ENCODE measurements at regions not wholly inside any gene's neighbourhood (a gene's known extent, or its start where the extent isn't known, plus 50 kb on each side); places are given as distances from the start of the nearest gene placed in this dataset.

DNA sequence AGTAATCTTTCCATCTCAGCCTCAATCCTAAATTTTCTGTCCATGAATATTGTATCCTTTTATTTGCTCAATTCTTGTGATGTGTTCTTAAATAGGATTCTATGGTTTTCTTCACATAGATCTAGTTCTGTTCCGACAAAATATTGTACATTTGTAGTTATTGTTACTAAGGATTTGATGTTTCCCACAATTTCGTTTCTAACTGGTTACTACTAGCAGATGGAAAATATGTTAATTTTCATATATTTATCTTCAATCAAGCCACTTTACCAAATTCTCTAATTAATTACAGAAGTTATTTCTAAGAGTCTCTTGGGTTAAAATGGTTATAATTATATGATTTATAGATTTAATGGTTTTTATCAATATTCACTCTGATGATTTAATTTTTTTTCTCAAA is 60.3 kb downstream of the SEC61B start:
- DNase-seq (ENCODE audit: low read depth): no peak

DNA sequence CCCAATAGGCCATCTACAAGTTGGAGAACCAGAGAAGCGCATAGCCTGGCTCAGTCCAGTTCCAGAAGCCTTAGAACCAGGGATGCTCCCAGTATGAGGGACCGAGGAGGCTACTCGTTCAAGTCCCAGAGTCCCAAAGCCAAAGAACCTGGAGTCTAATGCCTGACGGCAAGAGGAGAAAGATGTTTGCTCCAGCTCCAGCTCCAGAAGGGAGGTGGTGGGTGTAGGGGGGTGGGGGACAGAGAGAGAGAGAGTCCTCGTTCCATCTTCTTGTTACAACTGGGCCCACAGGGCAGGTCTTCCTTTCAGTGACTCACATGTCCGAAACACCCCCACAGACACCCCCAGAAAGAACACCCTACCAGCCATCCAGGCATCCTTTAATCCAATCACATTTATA is 63.9 kb downstream of the SEC61B start:
- DNase-seq (ENCODE audit: low read depth): no peak

DNA sequence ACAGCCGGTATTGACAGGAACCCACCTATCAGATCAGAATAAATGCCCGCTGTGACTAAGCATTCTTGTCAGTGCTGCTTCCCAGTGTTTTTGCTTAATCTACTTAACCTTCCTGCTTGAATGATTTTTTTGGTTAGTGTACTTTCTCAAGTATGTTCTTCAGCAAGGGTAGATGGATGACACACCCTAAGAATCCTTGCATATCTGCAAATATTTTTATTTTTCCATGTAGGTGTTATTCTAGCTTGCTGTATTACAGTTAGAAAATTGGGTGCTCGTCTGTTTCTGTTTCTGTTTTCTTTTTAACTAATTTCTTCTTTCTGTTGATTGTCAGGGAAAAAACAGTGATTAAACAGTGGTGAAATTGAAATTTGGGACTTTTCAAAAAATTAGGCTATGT is 64.5 kb downstream of the SEC61B start:
- DNase-seq (ENCODE audit: low read depth): no peak

DNA sequence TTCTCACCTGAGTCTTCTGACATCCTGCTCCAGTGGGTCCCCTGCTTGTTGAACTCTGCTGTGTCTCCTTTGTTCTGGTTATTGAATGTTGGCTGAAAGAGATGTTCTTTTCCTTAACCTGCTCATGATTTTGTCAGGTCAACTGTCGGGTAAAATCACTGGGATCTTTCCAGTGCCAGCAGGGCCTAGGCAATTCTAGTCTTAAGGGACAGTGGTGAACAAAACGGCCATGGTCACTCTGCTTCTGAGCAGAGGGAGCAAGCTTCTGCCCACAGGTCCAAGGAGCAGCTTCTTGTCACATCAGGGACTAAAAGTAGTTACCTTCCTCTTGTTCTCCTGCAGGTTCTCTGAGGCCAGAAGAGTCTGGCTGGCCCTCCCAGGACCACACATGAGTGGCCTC is 65.6 kb downstream of the SEC61B start:
- no peak for DNase-seq (ENCODE audit: low read depth)

DNA sequence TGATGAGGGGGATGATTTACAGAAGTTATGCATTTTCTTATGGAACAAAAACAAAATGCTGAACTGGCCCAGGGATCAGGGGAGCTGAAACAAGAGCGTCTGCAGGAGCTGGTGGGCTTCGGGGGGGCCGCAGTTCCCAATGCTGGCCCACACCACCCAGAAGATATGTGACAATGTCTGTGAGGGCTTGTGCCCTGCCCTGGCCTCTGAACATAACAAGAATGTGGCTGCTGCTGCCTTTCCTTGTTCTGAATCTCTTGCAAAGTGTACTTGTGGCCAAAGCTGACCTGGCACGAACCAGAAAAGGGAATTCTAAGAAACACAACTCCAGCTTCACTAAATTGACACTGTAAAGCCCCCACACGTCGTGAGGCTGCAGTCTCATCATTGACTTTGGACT is 66.7 kb downstream of the SEC61B start:
- DNase-seq (ENCODE audit: low read depth): no peak

DNA sequence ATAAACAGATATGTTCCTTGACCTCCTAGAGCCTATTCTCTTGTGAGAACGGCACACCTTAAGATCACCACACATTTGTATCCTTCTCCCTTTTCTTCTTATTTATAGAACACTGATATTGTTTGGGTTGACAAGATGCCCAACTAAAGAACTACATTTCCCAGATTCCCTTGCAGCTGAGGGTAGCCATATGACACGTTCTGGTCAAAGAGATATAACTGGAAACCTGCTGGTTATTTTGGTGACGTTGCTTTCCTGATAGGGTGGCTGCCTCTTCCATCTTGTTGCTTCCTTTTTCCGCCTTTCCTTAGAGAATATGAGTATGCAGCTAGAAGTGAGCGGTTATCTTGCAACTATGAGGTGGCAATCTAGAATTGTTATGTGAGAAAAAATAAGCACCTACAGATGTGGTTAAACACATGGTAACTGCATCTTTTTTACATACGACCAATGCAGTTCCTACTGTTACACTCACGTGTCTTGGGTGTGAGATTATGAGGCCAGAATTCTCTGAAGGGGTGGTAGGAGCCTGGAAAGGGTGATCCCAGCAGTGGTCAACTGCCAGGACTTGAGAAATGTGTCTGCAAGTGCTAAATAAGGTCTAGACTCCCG is 72.9 kb downstream of the SEC61B start:
- no peak for DNase-seq (ENCODE audit: low read depth)

DNA sequence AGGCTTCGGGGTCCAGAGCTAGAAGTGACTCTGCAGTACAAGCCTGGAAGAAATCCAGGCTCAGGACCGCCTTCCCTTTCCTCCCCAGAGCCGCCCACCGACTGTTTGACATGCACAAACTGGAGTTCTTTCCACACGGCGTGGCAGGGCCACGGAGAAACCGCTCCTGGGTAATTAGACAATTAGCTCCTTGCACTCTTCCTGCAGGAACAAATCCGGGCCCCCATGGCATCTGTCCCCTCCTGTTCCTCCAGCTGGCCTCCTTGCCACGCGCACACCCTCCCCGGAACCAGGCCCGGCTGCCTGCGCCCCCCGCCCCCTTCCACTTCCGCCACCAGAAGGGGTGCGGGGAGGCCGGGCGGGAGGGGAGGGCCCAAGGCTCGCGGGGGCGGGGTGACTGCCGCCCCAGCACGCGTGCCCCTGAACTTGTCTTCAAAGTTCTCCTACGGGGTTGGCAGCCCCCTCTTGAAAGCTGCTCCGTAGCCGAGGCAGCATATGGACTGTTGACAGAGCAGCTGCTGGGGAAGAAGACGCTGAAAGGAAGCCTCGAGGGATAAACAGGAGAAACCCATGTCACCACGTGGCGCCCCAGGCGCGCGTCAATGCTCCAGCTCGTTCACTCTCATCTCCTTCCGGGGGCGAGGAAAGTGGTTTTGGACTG is 74.3 kb downstream of the SEC61B start:
- no peak for DNase-seq (ENCODE audit: low read depth)

DNA sequence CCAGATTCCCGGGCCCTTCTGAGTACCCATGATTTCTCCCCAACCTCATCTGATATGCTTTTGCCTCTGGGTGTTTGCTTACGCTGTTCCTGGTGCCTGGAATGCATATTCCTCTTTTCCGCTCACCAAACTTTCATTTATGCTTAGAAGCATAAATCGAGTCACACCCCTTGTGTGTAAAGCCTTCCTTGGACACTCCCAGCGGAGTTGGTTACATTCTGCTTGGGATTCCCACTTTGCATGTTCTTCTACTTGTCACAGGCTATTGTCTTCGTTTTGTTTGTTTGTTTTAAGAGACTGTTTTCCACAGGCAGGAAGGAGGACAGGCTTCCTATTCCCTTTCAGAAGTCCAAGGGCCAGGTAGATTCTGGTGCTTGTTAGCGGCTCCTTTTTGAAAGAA is 76.5 kb downstream of the SEC61B start:
- DNase-seq (ENCODE audit: low read depth): no peak

DNA sequence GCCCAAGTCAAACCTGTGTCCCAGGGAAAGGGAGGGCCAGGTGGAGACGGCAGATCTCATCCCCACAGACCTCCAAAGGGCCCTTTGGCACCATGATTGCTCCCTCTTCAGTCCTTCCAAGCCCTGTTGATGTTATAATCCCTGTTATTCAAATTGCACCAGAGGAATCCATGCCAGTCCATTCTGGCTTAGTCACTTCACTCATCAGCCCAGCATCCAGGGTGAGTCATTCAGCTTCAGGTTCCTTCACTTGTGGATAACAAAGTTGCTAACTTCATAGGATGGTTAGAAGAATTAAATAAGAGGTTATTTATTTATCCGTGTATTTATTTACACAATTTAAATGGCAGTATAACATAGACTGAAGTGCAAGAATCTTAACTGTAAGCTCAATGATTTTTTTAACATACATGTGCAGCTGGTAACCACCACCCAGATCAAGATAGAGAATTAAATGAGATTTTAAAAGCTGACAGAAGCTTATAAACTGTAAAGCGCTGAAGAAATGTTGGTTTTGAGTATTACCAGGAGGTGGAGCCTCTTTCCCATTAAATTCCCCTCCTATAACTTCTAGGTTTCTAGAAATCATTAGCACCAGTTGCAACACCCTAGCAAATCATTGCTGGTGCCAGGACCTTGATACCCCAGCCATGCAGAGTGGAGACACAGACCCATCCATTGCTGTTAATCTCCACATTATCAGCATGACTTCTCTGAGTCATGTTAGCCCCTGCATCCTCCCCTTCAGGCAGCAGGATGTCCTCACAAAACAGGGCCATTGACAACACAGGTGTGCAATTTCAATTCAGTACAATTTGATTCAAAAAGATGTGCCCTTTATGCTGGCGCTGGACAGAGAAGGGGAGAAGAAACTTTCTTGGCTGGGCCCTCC is 77.4 kb downstream of the SEC61B start:
- DNase-seq (ENCODE audit: low read depth): peak; percentile 58

DNA sequence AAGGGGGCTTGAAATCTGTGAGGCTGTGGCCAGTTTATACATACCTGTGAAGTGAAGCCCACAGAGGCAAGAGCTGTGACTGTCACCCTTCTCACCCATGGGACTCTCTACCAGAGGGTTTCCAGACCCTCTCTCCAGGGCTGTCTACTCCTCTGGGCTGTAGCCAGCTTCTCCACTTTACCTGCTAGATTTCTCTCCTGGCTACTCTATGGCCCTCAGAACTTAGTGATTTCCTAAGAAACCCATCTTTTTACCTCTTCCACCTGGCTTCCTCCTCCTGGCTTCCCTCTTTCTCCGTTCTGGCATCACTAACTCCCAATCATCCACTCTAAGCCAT is 78.0 kb downstream of the SEC61B start:
- DNase-seq (ENCODE audit: low read depth): no peak

DNA sequence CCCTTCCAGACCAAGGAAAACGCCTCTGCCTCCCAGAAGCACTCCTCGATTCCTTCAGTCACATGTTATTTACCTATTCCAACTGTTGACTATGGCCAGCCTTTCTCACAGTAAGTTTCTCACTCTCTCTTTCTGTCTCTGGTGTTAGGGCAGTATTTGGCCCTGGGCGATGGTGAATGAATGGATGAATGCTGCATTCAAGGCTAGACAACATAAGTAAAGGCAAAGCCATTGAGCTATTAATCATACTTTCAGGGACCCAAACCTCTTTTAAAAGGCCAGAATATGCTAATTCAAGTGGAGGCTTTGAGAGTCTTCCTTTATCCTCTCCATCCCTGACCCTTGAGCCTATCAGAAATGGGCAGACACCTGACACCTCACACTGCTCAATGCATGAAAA is 78.5 kb downstream of the SEC61B start:
- DNase-seq (ENCODE audit: low read depth): no peak

DNA sequence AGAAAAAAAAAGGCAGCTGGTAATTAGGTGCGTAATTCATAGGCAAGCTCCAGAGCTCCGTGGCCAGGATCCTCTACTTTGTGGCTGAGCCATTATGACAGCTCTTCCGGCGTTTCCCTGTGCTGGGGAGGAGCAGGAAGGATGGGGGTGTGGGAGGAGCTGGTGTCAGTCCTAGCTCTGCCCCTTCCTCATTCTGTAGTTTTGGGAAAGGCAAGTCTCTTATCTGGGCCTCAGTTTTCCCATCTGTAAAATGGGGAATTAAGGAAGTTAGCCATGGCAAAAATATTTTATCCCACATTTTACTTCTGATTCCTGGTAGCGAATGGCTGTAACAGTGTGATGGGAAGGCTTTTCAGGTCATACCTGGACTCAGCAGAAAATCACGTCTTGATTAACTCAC is 81.1 kb downstream of the SEC61B start:
- DNase-seq (ENCODE audit: low read depth): no peak

DNA sequence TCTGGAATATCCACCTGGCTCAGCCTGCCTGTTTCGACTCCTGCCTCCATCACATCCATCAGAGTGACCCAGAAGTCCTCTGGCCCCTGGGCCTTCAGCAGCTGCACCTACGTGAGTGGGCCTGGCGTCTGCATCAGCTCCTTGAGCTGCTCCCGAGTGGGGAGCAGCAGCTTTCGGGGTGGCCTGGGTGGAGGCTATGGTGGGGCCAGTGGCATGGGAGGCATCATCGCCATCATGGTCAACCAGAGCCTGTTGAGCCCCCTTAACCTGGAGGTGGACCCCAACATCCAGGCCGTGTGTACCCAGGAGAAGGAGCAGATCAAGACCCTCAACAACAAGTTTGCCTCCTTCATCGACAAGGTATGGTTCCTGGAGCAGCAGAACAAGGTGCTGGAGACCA is 83.0 kb downstream of the SEC61B start:
- no peak for DNase-seq (ENCODE audit: low read depth)

DNA sequence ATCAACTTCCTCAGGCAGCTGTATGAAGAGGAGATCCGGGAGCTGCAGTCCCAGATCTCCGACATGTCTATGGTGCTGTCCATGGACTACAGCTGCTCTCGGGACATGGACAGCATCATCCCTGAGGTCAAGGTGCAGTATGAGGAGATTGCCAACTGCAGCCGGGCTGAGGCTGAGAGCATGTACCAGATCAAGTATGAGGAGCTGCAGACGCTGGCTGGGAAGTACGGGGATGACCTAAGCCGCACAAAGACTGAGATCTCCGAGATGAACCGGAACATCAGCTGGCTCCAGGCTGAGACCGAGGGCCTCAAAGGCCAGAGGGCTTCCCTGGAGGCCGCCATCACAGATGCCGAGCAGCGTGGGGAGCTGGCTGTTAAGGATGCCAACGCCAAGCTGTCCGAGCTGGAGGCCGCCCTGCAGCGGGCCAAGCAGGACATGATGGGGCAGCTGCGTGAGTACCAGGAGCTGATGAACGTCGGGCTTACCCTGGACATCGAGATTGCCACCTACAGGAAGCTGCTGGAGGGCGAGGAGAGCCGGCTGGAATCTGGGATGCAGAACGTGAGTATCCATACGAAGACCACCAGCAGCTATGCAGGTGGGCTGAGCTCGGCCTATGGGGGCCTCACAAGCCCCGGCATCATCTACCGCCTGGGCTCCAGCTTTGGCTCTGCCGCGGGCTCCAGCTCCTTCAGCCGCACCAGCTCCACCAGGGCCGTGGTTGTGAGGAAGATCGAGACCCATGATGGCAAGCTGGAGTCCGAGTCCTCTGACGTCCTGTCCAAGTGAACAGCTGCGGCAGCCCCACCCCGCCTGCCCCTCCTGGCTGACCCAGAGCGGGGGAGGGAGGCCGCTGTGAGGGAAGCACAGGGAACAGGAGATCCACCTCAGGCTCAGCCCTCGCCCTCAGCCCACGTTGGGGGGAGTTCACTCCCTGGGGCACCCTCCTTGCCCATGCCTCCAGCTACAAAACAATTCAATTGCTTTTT is 84.0 kb downstream of the SEC61B start:
- no peak for DNase-seq (ENCODE audit: low read depth)

DNA sequence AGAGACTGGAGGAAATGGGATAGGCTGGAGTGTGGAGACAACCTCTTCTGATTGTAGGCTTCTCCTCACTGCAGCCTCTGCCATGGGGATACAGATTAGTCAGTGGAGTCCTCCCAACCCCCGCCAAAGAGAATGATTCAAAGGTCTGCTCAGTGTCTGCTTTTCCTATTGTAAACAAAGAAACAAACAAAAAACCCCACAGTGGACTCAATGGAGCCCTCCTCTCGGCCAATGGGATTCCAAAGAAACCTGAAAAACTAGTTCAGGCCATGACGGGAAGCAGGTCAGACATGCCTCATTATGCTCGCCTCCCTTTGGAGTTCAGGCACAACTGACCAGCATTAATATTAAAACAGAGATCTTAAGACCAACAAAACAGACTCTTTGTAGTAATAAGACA is 85.8 kb downstream of the SEC61B start:
- DNase-seq (ENCODE audit: low read depth): no peak

DNA sequence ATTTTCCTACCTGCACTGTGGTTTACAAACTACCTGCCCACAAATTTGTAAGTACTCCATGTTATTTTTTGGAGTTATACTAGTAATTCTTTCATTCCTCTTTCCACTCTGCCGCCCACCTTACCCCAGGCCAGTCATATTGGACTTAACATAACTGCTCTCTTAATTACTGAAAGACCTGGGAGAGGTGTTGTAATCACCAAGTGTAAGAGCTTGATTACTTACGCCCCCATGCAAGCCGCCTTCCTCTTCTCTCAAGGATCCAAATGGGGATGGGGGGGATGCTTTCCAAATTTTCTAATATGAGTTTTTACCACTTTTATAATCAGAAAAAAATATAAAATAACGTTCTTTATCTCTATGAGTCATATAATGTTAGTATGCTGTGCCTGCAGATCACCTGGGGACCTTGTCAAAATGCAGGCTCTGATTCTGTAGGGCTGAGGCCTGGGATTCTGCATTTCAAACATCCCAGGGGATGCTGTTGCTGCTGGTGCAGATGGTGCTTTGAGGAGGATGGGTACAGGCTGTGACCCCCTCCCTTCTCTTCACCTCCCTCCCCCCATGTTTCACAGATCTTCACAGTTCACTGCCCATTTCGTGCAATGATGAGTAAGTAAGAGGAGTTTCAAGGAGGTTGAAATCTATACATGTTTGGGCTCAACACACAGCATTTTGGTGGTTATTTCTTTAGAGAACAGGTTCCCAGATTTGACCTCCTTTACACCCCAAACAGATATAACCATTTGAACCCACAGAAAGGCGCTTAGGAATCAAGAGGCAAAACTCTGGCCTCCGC is 87.3 kb downstream of the SEC61B start:
- DNase-seq (ENCODE audit: low read depth): no peak

DNA sequence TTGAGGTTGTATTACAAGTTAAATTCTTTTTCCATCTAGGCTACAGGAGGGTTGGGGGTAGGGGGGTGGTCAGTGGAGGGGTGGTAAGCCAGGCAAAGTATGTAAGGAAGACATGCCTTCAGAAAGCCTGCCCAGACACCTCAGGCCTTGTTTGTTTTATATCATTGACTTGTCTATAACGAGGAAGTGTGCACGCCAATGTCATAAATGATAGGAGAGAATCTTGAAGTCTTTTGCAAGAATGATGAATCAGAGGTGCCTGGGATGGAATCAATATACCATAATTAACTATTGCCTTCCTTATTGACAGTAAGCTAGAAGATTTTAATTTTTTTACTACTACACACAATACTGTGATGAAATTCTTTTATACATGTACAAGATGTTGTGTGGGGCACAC is 90.7 kb downstream of the SEC61B start:
- no peak for DNase-seq (ENCODE audit: low read depth)

DNA sequence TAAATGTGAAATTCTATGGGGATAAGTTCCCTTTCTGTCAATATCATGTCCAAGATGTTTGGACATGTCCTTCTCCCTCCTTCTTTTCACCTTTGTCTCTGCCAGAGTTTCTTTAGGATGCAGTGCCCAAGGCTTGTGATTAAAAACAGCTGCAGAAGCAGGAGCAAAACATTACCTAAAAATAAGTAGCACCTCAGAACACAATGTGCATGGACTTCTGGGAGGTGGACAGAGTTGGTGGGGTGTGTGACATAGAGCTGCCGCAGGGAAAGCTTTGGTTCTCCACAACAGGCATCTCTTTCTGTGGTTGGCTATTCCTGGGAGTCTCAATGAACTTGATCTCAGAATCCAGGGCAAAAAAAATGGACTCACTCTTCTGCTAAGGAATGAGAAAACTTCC is 97.0 kb downstream of the SEC61B start:
- no peak for DNase-seq (ENCODE audit: low read depth)

DNA sequence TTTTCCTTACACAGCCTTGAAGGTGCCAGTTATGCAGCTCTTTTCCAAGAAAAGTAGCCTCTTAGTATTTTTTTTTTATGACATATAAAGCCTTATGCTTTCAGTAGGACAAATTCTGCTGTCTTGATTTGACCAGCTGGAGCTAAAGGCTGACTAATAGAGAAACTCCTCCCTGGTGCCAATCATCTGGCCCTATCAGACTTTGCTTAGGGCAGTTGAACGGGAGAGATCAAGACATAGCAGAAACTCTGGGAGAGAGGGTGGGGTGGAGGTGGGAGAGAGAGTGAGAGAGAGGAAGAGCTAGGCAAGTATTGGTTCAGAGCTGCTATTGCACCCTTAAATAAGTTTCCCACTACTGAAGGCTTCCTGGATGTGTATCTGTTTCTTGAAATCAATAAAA is 100.2 kb downstream of the SEC61B start:
- DNase-seq (ENCODE audit: low read depth): no peak

DNA sequence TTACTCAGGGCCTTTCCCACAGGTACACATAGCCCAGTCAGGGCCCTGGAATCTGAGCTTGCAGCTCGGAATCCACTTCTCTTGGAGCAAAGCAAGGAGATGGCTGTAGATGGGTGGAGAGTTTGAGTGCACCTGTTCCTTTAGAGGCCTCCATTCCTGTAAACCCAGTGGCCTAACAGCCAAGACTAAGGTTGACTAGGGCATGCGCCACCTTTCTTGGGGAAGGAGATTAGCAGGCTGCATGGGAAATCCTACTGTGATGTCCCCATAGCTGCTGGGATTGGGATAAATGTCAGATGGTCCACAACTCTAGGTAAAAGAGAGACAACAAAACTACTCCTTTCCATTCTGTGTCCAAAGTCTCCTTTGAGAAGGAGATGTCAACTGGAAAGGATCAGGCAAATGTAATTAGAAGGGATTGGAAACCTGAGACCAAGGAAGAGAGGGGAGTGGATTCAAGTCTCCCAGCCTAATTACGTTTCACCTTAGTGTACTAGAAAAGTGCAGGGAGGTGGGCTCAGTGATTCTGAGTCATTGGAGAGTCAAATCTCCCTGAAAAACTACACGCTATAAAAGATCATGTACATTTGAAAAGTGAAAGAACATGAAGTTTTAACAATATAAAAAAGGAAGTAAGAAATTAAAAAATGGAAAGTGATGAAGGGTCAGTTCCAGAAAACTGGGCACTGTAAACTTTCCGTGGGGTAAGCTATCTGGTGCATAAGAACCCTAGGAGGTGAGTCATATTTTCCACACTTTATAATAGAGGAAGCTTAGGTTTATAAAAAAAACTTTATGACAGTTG is 104.2 kb downstream of the SEC61B start:
- DNase-seq (ENCODE audit: low read depth): no peak

DNA sequence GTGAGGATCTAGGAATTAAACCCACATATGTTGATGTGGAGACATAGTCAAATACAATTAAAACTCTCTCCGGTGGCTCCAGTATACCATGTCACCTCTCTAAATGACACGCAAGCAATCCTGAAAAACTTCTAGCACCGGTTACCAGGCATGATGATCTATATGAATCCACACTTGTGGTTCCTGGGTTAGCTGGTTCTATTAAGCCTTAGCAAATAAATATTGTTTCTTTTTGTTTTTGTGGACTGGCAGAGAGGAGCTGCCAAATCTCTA is 104.8 kb downstream of the SEC61B start:
- DNase-seq (ENCODE audit: low read depth): no peak

Measured in non-pigmented ciliary epithelial cell (primary cell).